Loucy (cell line): ENCODE measurements at regions not wholly inside any gene's neighbourhood (a gene's known extent, or its start where the extent isn't known, plus 50 kb on each side); places are given as distances from the start of the nearest gene placed in this dataset.
A peak's percentile ranks its signal among the peaks of the same experiment; 100 is the strongest.

Source experiments
- H2AFZ ChIP-seq: fragments of 200-600 bp; sonication (generic); 2 replicates; pipeline ENCODE4 v1.6.0; 2016; ENCODE audit warnings: antibody characterized with exemption, mild to moderate bottlenecking, low read length, moderate library complexity
- H3F3A ChIP-seq: fragments of 200-600 bp; 2 replicates; pipeline ENCODE4 v1.6.0; 2016; ENCODE audit warnings: antibody characterized with exemption, low read depth, mild to moderate bottlenecking
- H3K27me3 ChIP-seq: fragments of 200-600 bp; sonication (generic); 2 replicates; pipeline ENCODE4 v1.6.1; 2014; ENCODE audit warnings: low read length, mild to moderate bottlenecking; ENCODE audit not compliant: insufficient read depth, poor library complexity, severe bottlenecking
- H3K36me3 ChIP-seq: fragments of 200-600 bp; sonication (generic); 2 replicates; pipeline ENCODE4 v1.6.1; 2016; ENCODE audit warnings: low read length; ENCODE audit not compliant: insufficient read depth
- H3K4me1 ChIP-seq: fragments of 200-600 bp; sonication (generic); 2 replicates; pipeline ENCODE4 v1.5.1; 2014; ENCODE audit warnings: low read length, mild to moderate bottlenecking; ENCODE audit not compliant: insufficient read depth, poor library complexity, severe bottlenecking
- H3K4me2 ChIP-seq: fragments of 200-600 bp; sonication (generic); 2 replicates; pipeline ENCODE4 v1.6.0; 2014; ENCODE audit warnings: antibody characterized with exemption, low read length, low read depth, mild to moderate bottlenecking; ENCODE audit not compliant: poor library complexity, severe bottlenecking
- H3K4me3 ChIP-seq: fragments of 200-600 bp; sonication (generic); 2 replicates; pipeline ENCODE4 v1.5.1; 2014; ENCODE audit warnings: low read length, mild to moderate bottlenecking, mixed read lengths; ENCODE audit not compliant: poor library complexity, severe bottlenecking
- H3K79me2 ChIP-seq: fragments of 200-600 bp; sonication (generic); 2 replicates; pipeline ENCODE4 v1.6.1; 2014; ENCODE audit warnings: low read length; ENCODE audit not compliant: insufficient read depth
- H3K9ac ChIP-seq: fragments of 200-600 bp; sonication (generic); 2 replicates; pipeline ENCODE4 v1.6.0; 2014; ENCODE audit warnings: mild to moderate bottlenecking, low read depth, low read length, moderate library complexity; ENCODE audit not compliant: poor library complexity, severe bottlenecking
- H3K9me2 ChIP-seq: fragments of 200-600 bp; sonication (generic); replicated peaks from 2 replicates; pipeline ENCODE4 v1.6.1; 2016; ENCODE audit warnings: low read depth, low read length, mixed read lengths
- H3K9me3 ChIP-seq: fragments of 200-600 bp; sonication (generic); 2 replicates; pipeline ENCODE4 v1.6.1; 2014; ENCODE audit warnings: mild to moderate bottlenecking, antibody characterized with exemption, low read length, low read depth; ENCODE audit not compliant: insufficient read depth
- H4K20me1 ChIP-seq: fragments of 200-600 bp; sonication (generic); 2 replicates; pipeline ENCODE4 v1.6.0; 2014; ENCODE audit warnings: antibody characterized with exemption, low read length, mild to moderate bottlenecking; ENCODE audit not compliant: insufficient read depth, poor library complexity, severe bottlenecking
- EZH2phosphoT487 ChIP-seq: fragments of 200-600 bp; IDR thresholded peaks from 2 replicates; pipeline ENCODE4 v1.6.1; 2018; ENCODE audit warnings: antibody characterized with exemption, mild to moderate bottlenecking, moderate library complexity, borderline replicate concordance
- TF ChIP-seq, protein P1 (sequence below): fragments of 200-600 bp; sonication (generic); conservative IDR thresholded peaks from 2 replicates; pipeline ENCODE4 v1.5.1; 2014; ENCODE audit warnings: mild to moderate bottlenecking, antibody characterized with exemption, low read length

DNA sequence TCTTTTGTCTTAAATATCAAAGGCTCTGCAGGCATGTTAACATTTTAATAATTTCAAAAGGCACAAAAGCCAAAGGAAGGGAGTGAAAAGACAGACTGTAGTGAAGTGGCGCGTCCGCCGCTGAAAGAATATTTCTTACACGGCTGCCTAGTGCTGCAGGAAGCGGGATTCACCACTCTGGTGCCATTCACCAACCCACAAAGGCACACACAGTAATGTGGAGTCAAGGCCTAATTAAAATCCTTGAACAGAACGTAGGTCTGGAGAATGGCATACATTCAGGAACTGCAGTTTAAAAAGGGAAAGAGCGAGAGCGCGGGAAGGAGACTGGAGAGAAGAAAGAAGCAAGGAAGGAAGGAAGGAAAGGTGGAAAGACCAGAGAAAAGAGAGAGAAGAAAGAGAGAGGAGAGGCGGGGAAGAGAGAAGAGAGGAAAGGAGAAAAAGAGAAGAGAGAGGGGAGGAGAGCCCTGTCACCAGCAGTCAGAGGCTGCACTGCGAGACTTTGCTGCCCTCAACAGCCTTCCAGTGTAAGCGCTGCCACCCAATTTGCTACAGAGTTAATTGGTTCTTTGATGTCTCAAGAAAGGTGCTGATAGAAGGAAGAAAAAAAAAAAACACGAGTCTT is 554.0 kb downstream of the MDFIC start:
- Histone ChIP-seq H4K20me1 (no peaks in the 10 kb centered on the region), H3K9ac (no peak overlapping the region), H3K4me1 (no peaks in the 10 kb centered on the region), H3K9me3 (no peaks in the 10 kb centered on the region), H3K4me3 (no peak overlapping the region), H3K4me2 (no peak overlapping the region), H3K9me2 (no peaks in the 10 kb centered on the region), H2AFZ (peak overlapping the region; percentile 77), H3F3A (no peaks in the 10 kb centered on the region), H3K79me2 (no peaks in the 10 kb centered on the region), H3K36me3 (no peaks in the 10 kb centered on the region), H3K27me3 (no peaks in the 10 kb centered on the region)
- no peak for TF ChIP-seq EZH2phosphoT487
- TF ChIP-seq, protein P1, sequence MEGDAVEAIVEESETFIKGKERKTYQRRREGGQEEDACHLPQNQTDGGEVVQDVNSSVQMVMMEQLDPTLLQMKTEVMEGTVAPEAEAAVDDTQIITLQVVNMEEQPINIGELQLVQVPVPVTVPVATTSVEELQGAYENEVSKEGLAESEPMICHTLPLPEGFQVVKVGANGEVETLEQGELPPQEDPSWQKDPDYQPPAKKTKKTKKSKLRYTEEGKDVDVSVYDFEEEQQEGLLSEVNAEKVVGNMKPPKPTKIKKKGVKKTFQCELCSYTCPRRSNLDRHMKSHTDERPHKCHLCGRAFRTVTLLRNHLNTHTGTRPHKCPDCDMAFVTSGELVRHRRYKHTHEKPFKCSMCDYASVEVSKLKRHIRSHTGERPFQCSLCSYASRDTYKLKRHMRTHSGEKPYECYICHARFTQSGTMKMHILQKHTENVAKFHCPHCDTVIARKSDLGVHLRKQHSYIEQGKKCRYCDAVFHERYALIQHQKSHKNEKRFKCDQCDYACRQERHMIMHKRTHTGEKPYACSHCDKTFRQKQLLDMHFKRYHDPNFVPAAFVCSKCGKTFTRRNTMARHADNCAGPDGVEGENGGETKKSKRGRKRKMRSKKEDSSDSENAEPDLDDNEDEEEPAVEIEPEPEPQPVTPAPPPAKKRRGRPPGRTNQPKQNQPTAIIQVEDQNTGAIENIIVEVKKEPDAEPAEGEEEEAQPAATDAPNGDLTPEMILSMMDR, result 0 out of 2 replicates have a peak, but pooled peaks have one; percentile 11

DNA sequence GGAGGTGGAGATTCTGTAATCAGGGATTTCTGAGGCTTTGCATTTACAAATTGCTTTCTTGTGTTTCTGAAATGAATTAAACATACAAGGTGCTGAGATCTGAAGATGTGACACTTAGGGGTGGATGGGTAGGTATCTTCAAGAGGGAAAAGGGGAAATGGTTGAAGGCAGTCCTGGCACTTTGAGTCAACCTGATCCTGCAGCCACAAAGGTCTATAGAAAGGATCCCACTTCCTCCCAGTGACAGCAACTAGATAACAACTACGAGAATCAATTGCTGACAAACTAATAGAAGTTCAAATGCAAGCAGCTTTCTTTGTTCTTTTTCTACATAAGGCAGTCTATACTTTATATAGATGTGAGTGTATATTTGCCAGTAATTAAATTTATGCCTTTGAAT is 553.3 kb downstream of the MDFIC start:
- Histone ChIP-seq H3K4me2 (no peak overlapping the region), H3F3A (no peaks in the 10 kb centered on the region)

DNA sequence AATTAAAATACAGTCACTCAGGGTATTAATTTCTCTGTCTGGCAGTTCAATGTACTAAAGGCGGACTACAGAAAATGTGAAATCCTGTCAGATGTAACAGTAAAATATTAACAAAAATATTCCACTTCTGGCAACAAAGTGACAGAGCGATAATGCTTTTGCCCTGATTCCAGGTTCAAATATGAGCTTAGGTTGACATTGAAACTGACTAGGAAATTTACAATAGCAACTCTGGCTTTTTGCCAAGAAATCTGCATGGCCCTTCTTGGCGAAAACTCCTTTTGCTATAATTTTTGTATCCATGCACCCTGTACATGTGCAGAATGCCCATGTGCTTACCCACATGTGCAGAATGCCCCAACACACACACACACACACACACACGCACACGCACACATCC is 552.2 kb downstream of the MDFIC start:
- no peak overlapping the region for H3K4me2 ChIP-seq
- H3K4me3 ChIP-seq, result no peak overlapping the region
- TF ChIP-seq, protein P1, result no peak
- TF ChIP-seq EZH2phosphoT487, result no peak
- no peaks in the 10 kb centered on the region for H3K36me3 ChIP-seq
- H3K9ac ChIP-seq, result no peak overlapping the region
- no peaks in the 10 kb centered on the region for H3K4me1 ChIP-seq
- no peaks in the 10 kb centered on the region for H3F3A ChIP-seq
- no peaks in the 10 kb centered on the region for H3K27me3 ChIP-seq
- no peaks in the 10 kb centered on the region for H3K9me2 ChIP-seq
- no peaks in the 10 kb centered on the region for H3K79me2 ChIP-seq
- no peaks in the 10 kb centered on the region for H4K20me1 ChIP-seq
- no peak overlapping the region for H2AFZ ChIP-seq
- H3K9me3 ChIP-seq, result no peaks in the 10 kb centered on the region

More for the DNA sequence above, 553.3 kb downstream of the MDFIC start:
- H3K4me1 ChIP-seq, result no peaks in the 10 kb centered on the region
- no peak overlapping the region for H3K9ac ChIP-seq
- no peak overlapping the region for H2AFZ ChIP-seq
- H3K27me3 ChIP-seq, result no peaks in the 10 kb centered on the region
- no peaks in the 10 kb centered on the region for H3K9me3 ChIP-seq
- TF ChIP-seq EZH2phosphoT487, result no peak
- TF ChIP-seq, protein P1, result no peak
- no peaks in the 10 kb centered on the region for H3K36me3 ChIP-seq
- H3K9me2 ChIP-seq, result no peaks in the 10 kb centered on the region
- H3K4me3 ChIP-seq, result no peak overlapping the region
- no peaks in the 10 kb centered on the region for H3K79me2 ChIP-seq
- no peaks in the 10 kb centered on the region for H4K20me1 ChIP-seq
